HUES64 (cell line): ENCODE measurements at regions not wholly inside any gene's neighbourhood (a gene's known extent, or its start where the extent isn't known, plus 50 kb on each side); places are given as distances from the start of the nearest gene placed in this dataset.

ENCODE experiments used
- H3K27ac ChIP-seq: 2 replicates; pipeline ENCODE4 v1.7.0; 2013; ENCODE audit warnings: low read depth, low read length, inconsistent platforms
- H3K27me3 ChIP-seq: 2 replicates; pipeline ENCODE4 v1.6.1; 2013; ENCODE audit warnings: mild to moderate bottlenecking, low read length; ENCODE audit not compliant: insufficient read depth
- H3K36me3 ChIP-seq: 2 replicates; pipeline ENCODE4 v1.6.1; 2013; ENCODE audit warnings: mild to moderate bottlenecking, low read length; ENCODE audit not compliant: insufficient read depth
- H3K4me1 ChIP-seq: 2 replicates; pipeline ENCODE4 v1.6.1; 2013; ENCODE audit warnings: mild to moderate bottlenecking, low read length, moderate library complexity; ENCODE audit not compliant: insufficient read depth
- H3K4me3 ChIP-seq: 2 replicates; pipeline ENCODE4 v1.5.1; 2013; ENCODE audit warnings: mild to moderate bottlenecking, low read length, moderate library complexity
- H3K9ac ChIP-seq: 2 replicates; pipeline ENCODE4 v1.6.1; 2013; ENCODE audit warnings: mild to moderate bottlenecking, low read depth, low read length
- H3K9me3 ChIP-seq: 2 replicates; pipeline ENCODE4 v1.6.1; 2013; ENCODE audit warnings: low read depth, low read length; ENCODE audit not compliant: insufficient read depth
- WGBS: fragments of 150-250, 120-280 bp; methylation state at CpG from one replicate; pipeline ENCODE4 v1.1.7; 2013; ENCODE audit warnings: missing lambda C conversion rate; 5-methylcytosine and 5-hydroxymethylcytosine counted together

DNA sequence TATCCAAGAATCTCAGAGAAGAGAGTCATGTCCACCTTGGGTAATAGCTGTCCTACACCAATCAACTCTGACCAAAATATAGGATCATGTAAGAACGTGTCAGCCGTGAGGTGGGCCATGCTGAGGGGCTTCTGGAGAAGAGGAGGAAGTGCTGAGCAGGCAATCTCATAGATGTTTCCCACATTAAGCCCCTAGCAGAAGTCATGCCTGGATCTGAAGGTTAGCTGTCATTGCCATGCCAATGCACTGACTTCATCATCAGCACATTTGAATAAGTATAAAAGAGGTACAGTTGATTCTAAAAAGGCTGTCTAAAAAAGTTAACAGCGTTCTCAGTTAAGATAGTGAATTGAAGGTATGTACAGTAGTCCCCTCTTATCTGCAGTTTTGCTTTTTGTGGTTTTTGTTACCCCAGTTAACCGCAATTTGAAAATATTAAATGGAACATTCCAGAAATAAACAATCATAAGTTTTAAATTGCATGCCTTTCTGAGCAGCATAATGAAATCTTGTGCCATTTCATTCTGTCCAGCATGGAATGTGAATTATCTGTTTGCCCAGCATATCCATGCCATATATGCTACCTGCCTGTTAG lies 67.2 kb upstream of the TMEM17 start:
- 95% methylated on average over 4 of the region's 4 CpGs for WGBS
- Histone ChIP-seq H3K9me3 (no peaks in the 10 kb centered on the region), H3K27ac (no peak overlapping the region), H3K4me1 (0 out of 2 replicates have a peak, but pooled peaks cover 7% of the 10 kb centered on the region), H3K4me3 (no peak overlapping the region), H3K36me3 (no peaks in the 10 kb centered on the region), H3K27me3 (peaks cover 27% of the 10 kb centered on the region), H3K9ac (no peak overlapping the region)

DNA sequence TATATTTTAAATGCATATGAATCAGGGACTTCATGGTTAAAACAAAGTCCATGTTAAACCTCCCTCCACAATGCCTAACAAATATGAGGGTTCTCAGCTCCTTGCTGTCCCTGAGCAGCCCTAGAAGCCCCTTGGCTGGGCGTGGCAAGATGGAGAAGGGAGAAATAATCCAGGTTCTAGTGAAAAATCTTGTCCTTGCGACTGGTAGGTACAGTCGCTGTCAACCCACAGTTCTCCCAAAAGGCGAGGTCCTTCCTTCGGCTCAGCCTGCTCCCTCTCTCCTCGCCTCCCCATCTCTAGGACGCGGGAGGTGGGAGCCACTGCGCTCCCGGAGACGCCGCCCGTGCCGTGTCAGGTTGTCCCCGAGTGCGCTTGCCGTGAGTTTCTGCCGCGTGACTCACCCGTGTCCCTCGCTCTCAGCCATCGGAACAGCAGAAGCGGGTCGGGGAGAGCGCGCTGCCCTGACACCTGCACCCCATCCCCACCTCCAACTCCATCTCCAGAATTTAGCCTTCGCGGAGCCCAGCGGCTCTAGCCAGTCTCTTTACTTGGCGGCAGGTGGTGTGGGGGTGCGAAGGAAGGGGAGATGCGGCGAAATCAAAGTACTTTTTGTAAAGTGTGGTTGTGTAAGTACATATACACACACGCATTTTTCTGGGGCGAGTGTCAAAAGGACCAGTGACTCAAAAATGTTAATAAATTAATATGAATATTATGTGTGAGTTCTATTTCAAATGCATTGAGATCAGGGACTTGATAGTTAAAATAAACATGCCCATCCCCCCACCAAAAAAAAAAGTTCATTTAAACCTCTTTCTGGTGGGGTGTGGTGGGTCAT lies 65.1 kb upstream of the TMEM17 start:
- H3K9me3 ChIP-seq = no peaks in the 10 kb centered on the region
- peaks cover 27% of the 10 kb centered on the region for H3K27me3 ChIP-seq
- no peak overlapping the region for H3K27ac ChIP-seq
- H3K36me3 ChIP-seq = no peaks in the 10 kb centered on the region
- 51% methylated on average over 35 of the region's 35 CpGs for WGBS
- peak overlapping the region; percentile 53 for H3K4me3 ChIP-seq
- H3K4me1 ChIP-seq = 0 out of 2 replicates have a peak, but pooled peaks cover 7% of the 10 kb centered on the region
- no peak overlapping the region for H3K9ac ChIP-seq

DNA sequence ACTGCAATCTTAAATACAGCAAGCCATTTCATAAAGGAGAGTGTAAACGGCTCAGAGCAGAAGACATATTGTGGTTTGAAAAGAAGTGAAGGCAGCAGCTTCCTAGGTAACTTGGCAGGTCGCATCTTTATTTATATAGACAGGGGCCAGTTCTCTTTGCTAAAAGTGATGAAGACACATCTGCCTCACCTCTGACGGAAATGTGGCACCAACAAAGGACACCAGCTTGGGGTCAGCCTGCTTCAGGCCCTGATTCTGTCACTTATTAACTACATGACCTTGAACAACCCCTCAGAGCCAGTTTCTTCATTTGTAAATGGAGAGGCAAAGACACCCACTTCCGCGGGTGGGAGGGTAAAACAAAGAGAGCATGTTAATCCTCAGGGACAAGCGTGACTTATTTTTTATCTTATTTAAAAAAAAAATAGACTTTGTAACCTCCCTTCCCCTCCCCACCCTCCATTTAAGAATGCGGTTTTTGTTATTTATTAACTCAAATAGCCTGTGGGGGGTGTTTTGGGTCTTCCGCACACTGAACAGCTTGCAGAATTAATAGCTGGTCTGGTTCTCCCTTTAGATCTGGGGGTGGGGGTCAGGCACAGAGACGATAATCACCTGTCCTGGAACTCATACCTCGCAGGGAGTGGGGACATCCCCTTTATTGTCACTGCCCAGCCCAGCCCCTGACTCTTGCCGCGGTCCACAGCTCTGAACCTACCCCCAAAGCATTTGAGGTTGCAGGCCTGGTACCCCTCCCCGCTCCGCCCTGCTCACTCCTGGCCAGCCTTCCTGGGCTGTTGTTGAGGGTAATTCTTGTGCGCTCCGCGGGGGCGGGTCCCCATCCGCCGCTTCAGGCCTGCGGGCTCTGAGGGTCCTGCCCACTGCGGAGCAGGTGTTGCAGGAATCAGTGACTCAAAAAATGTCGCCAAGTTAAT lies 64.2 kb upstream of the TMEM17 start:
- 0 out of 2 replicates have a peak, but pooled peaks cover 7% of the 10 kb centered on the region for H3K4me1 ChIP-seq
- 53% methylated on average over 18 of the region's 23 CpGs for WGBS

DNA sequence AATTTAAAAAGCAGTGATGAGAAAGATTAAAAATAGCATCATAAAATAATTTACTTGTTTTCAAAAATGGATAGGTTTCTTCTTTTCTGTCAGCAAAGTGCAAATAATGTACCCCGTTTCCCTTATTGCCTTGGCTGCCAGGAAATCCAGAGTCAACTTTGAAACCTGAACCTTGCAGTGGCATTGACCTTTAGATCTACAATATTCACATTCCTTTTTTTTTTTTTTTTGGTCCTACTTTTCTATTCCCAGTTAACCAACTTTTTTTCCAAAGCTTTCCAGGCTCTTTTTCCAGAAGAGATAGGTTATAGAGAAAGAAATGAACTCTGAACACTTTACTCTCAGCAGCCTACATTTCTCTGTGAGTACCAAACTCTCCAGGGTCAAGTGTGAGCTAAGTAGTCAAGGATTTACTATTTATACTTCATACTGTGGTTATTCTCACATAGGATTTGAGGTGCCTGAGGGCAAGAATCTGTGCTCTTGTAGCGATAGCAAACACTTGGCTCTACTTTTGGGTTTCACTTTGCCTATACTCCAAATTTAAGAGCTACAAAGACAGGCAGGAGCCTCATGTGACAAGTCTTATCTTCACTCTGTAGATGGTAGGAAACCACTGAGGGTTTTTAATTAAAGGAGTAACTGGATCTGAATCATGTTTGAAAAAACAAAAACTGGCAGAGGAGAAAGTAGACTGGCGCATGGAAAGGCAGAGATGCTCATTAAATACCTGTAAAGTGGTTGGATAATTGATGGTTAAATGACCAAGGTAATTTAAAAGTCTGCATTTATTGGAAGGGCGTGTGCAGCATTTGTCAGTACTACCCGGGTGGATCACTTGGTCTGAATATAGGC lies 63.2 kb upstream of the TMEM17 start:
- 89% methylated on average over 5 of the region's 5 CpGs for WGBS

More for the DNA sequence above, 64.2 kb upstream of the TMEM17 start:
- peak overlapping the region; percentile 53 for H3K4me3 ChIP-seq
- no peaks in the 10 kb centered on the region for H3K36me3 ChIP-seq
- H3K27ac ChIP-seq = no peak overlapping the region
- H3K9me3 ChIP-seq = no peaks in the 10 kb centered on the region
- no peak overlapping the region for H3K9ac ChIP-seq
- peaks cover 27% of the 10 kb centered on the region for H3K27me3 ChIP-seq

DNA sequence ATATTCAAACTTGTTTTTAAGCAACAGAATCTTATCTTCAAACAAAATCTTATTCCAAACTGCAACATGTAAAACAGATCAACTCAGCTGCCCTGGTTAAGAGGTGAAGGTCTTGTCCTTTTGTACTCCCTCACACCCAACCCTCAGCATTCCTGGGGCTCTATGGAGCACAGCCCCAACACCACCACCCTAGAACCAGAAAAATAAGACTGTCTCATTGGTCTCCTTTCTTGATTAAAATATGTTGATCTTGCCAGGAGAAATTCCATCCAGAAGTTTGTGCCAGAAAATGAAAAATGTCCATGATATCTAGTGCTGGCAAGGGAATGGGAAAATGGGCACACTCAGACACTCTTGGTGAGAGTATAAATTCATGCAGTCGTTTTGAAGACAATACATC lies 62.1 kb upstream of the TMEM17 start:
- WGBS = no CpG with 5 or more reads among the region's 1 CpG
- no peaks in the 10 kb centered on the region for H3K9me3 ChIP-seq
- no peak overlapping the region for H3K27ac ChIP-seq
- H3K36me3 ChIP-seq = no peaks in the 10 kb centered on the region
- peaks cover 27% of the 10 kb centered on the region for H3K27me3 ChIP-seq
- H3K4me3 ChIP-seq = no peak overlapping the region
- no peak overlapping the region for H3K9ac ChIP-seq
- 0 out of 2 replicates have a peak, but pooled peaks cover 7% of the 10 kb centered on the region for H3K4me1 ChIP-seq

More for the DNA sequence above, 63.2 kb upstream of the TMEM17 start:
- H3K36me3 ChIP-seq = no peaks in the 10 kb centered on the region
- H3K4me3 ChIP-seq = no peak overlapping the region
- no peak overlapping the region for H3K27ac ChIP-seq
- no peak overlapping the region for H3K9ac ChIP-seq
- no peaks in the 10 kb centered on the region for H3K9me3 ChIP-seq
- peaks cover 27% of the 10 kb centered on the region for H3K27me3 ChIP-seq
- 0 out of 2 replicates have a peak, but pooled peaks cover 7% of the 10 kb centered on the region for H3K4me1 ChIP-seq

DNA sequence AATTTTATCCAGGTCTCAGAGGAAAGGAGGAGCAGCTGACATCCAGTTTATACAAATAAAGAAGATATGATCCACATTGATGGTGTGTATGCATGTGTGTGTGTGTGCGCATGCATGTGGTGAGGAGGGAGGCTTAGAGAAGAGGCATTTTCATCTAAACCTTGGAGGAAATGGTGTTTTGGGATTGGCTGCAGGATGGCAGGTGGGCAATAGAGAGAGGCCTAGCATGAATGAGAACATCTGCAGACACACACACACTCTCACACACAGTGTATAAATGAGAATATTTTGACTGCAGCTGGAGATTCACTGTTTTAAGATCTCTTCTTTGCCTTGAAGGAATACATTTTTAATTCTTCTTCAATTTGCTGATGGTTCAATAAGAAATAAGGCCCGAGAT lies 61.7 kb upstream of the TMEM17 start:
- Histone ChIP-seq H3K4me1 (0 out of 2 replicates have a peak, but pooled peaks cover 7% of the 10 kb centered on the region), H3K9ac (no peak overlapping the region), H3K27ac (no peak overlapping the region), H3K9me3 (no peaks in the 10 kb centered on the region), H3K4me3 (no peak overlapping the region), H3K36me3 (no peaks in the 10 kb centered on the region), H3K27me3 (peaks cover 23% of the 10 kb centered on the region)
- 95% methylated on average over 2 of the region's 2 CpGs for WGBS

DNA sequence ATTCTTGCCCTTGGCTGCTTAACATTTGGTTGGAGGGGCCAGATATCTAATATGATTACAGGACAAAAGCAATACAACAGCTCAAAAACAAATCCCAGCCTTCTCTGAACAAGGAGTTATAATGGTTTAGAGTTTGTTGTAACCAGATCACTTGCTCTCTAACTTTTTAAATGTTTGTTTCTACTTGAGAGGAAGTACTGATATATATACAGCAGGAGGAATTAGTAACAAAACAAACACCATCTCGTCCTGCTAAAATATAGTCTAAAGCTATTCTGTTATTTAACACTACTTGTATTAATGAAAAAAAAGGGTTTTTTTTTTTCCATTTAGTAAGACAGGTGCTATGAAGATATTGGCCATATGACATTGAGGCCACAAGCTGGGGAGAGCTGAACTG lies 60.9 kb upstream of the TMEM17 start:
- WGBS = no CpG with 5 or more reads among the region's 1 CpG
- H3K36me3 ChIP-seq = no peaks in the 10 kb centered on the region
- H3K9me3 ChIP-seq = no peaks in the 10 kb centered on the region
- H3K27me3 ChIP-seq = peaks cover 15% of the 10 kb centered on the region
- H3K4me3 ChIP-seq = no peak overlapping the region
- 0 out of 2 replicates have a peak, but pooled peaks cover 7% of the 10 kb centered on the region for H3K4me1 ChIP-seq
- no peak overlapping the region for H3K27ac ChIP-seq
- no peak overlapping the region for H3K9ac ChIP-seq

DNA sequence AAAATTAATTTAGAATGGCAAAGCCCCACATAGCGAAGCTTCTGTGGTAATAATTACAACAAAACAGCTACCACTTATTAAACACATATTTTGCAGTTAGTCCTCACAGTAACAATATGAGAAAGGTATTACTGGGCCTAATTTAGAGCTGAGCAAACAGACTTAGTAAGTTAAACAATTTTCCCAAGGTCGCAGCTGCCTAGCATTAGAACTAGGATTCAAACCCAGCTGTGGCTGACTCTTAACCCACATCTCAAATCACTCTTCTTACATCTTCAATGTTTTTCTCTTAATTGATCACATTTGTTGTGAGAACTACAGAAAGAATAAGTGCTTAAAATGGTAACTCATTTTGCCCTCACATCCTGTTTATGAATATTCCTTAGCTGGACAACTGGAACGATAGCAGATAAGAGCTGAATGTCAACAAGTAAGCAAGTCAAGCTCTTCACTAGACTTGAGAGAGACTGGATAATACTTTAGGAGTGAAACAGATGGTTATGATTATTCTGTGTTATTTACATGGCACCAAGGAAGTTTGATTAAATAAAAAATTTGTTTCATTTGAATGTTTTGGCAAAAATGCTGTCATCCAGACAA lies 59.4 kb upstream of the TMEM17 start:
- 94% methylated on average over 3 of the region's 3 CpGs for WGBS
- no peaks in the 10 kb centered on the region for H3K36me3 ChIP-seq
- no peaks in the 10 kb centered on the region for H3K9me3 ChIP-seq
- no peak overlapping the region for H3K27ac ChIP-seq
- H3K4me1 ChIP-seq = 0 out of 2 replicates have a peak, but pooled peaks cover 7% of the 10 kb centered on the region
- peaks cover under 1% of the 10 kb centered on the region for H3K27me3 ChIP-seq
- no peak overlapping the region for H3K9ac ChIP-seq
- H3K4me3 ChIP-seq = no peak overlapping the region

DNA sequence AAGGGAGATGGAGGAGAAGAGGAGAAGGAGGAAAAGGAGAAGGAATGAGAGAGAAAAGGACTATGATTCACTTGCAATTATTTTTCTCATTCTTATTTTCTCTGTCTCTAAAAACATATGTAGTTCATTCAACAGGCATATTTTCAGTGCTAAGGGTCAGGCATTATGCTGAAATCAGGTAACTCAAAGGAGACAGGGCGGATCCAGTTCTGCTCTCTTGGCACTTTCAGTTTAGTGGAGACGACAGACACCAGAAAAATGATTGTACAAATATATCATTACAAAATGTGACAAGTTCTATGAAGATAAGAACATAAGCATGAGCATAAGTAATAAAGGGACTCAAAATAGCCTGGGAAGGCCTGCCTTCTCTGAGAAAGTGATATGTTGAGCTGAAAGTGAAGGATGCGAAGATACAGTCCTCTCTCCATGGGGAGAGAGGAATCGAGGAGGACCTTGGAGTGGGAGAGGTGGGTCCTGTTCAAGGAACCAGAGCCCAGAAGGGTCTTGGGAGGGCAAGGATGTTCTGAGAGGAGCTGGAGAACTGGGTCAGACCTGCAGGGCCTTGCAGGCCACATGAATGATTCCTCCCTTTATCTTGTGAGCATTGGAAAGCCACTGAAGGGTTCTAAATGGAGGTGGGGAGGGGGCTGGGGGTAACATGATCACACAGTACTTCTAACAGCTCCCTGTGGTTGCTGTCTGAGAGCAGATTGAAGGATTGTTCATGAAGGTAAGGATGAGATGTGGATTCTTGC lies 58.6 kb upstream of the TMEM17 start:
- no peak overlapping the region for H3K9ac ChIP-seq
- H3K4me1 ChIP-seq = 0 out of 2 replicates have a peak, but pooled peaks cover 1% of the 10 kb centered on the region
- 99% methylated on average over 3 of the region's 4 CpGs for WGBS
- no peak overlapping the region for H3K27ac ChIP-seq
- H3K4me3 ChIP-seq = no peak overlapping the region
- no peaks in the 10 kb centered on the region for H3K9me3 ChIP-seq
- H3K27me3 ChIP-seq = no peaks in the 10 kb centered on the region
- no peaks in the 10 kb centered on the region for H3K36me3 ChIP-seq
